PC-9 (cell line): ENCODE measurements at regions not wholly inside any gene's neighbourhood (a gene's known extent, or its start where the extent isn't known, plus 50 kb on each side); places are given as distances from the start of the nearest gene placed in this dataset.

Experiments used
- BruUV-seq: library from RNA; stranded (reverse); fragments of 400-500 nt; replicated peaks from 2 replicates; lab custom pipeline; 2021; lab: Mats Ljungman, UMichigan
- CTCF ChIA-PET: fragments of 300-600 bp; sonication (Branson Sonifier 250); formaldehyde crosslinking; loops from one replicate; lab custom pipeline; 2022; ENCODE audit warnings: antibody characterized with exemption; lab: Charles Lee
- POLR2A ChIA-PET: fragments of 300-600 bp; sonication (Branson Sonifier 250); formaldehyde crosslinking; loops from one replicate; lab custom pipeline; 2022; ENCODE audit warnings: antibody characterized with exemption; ENCODE audit not compliant: unreplicated experiment; lab: Charles Lee
- DNase-seq, 2 experiments: peaks; one replicate each; pipeline versions ENCODE4 v3.0.0 to v3.0.0-alpha.2; 2015 to 2022; ENCODE audit warnings: mixed read lengths in 1 of 2
- H2AFZ ChIP-seq: fragments of 200-600 bp; sonication (generic); 2 replicates; pipeline ENCODE4 v1.8.1; 2017; ENCODE audit warnings: antibody characterized with exemption
- H3F3A ChIP-seq: fragments of 200-600 bp; sonication (generic); 2 replicates; pipeline ENCODE4 v1.8.1; 2017; ENCODE audit warnings: antibody characterized with exemption, mild to moderate bottlenecking, low read depth; ENCODE audit not compliant: insufficient read depth
- H3K27ac ChIP-seq: fragments of 200-600 bp; sonication (generic); 2 replicates; pipeline ENCODE4 v1.6.1; 2016; ENCODE audit warnings: mixed run types
- H3K27me3 ChIP-seq: fragments of 200-600 bp; sonication (generic); 2 replicates; pipeline ENCODE4 v1.6.1; 2016; ENCODE audit warnings: low read depth, mixed run types; ENCODE audit not compliant: insufficient read depth
- H3K36me3 ChIP-seq: fragments of 200-600 bp; sonication (generic); 2 replicates; pipeline ENCODE4 v1.6.1; 2016; ENCODE audit warnings: low read depth, mixed run types
- H3K4me1 ChIP-seq: fragments of 200-600 bp; sonication (generic); replicated peaks from 2 replicates; pipeline ENCODE4 v1.6.1; 2016; ENCODE audit warnings: mixed run types; ENCODE audit not compliant: insufficient read depth
- H3K4me2 ChIP-seq: fragments of 200-600 bp; sonication (generic); 2 replicates; pipeline ENCODE4 v1.6.1; 2017; ENCODE audit warnings: mixed run types
- H3K4me3 ChIP-seq: fragments of 200-600 bp; sonication (generic); 2 replicates; pipeline ENCODE4 v1.6.1; 2016; ENCODE audit warnings: mixed run types
- H3K79me2 ChIP-seq: fragments of 200-600 bp; sonication (generic); 2 replicates; pipeline ENCODE4 v1.6.1; 2017; ENCODE audit warnings: low read depth, mixed run types
- H3K9me2 ChIP-seq: fragments of 200-600 bp; sonication (generic); 2 replicates; pipeline ENCODE4 v1.8.1; 2017; ENCODE audit warnings: mild to moderate bottlenecking; ENCODE audit not compliant: insufficient read depth
- H3K9me3 ChIP-seq: fragments of 200-600 bp; sonication (generic); 2 replicates; pipeline ENCODE4 v1.8.1; 2016; ENCODE audit warnings: low read depth; ENCODE audit not compliant: insufficient read depth
- H4K20me1 ChIP-seq: fragments of 200-600 bp; sonication (generic); 2 replicates; pipeline ENCODE4 v1.8.1; 2017; ENCODE audit not compliant: insufficient read depth
- CTCF ChIP-seq: fragments of 200-600 bp; sonication (generic); conservative IDR thresholded peaks from 2 replicates; pipeline ENCODE4 v1.6.1; 2017; ENCODE audit warnings: mixed run types, antibody characterized with exemption, mild to moderate bottlenecking, moderate library complexity
- EZH2 ChIP-seq: fragments of 200-600 bp; sonication (generic); IDR thresholded peaks from 2 replicates; pipeline ENCODE4 v1.8.0; 2017; ENCODE audit warnings: antibody characterized with exemption, low read depth
- intact Hi-C: fragments of 100-400 bp; cut with micrococcal nuclease; formaldehyde crosslinking; loops from one replicate; pipeline ENCODE4 v1.10.0; 2022; ENCODE audit not compliant: unreplicated experiment

- no peak for DNase-seq
- Histone ChIP-seq H3K4me3 (no peak overlapping the region), H3K4me1 (0 out of 2 replicates have a peak, but pooled peaks cover 7% of the 10 kb centered on the region), H3K9me3 (no peaks in the 10 kb centered on the region), H3K36me3 (no peaks in the 10 kb centered on the region), H2AFZ (no peak overlapping the region), H3K27ac (no peak overlapping the region), H4K20me1 (no peaks in the 10 kb centered on the region), H3K27me3 (no peaks in the 10 kb centered on the region), H3K9me2 (peaks cover 4% of the 10 kb centered on the region; the same call in 1 of the 2 replicates), H3F3A (no peaks in the 10 kb centered on the region), H3K4me2 (no peak overlapping the region), H3K79me2 (no peaks in the 10 kb centered on the region)
- intact Hi-C loops, result no loop called here
- no TSS peak for BruUV-seq
- CTCF ChIA-PET, result no interaction called here
- POLR2A ChIA-PET, result no interaction called here
- TF ChIP-seq CTCF, result no peak
- TF ChIP-seq EZH2, result no peak
These were observed 349.7 kb downstream of the EMP1 start for GRCh38 chr12:13546231-13546630.

GRCh38 chr12:13539051-13539450 lies 342.5 kb downstream of the EMP1 start:
- ChIA-PET POLR2A (no interaction called here), CTCF (no interaction called here)
- Histone ChIP-seq H3F3A (no peaks in the 10 kb centered on the region), H3K9me2 (no peaks in the 10 kb centered on the region), H3K36me3 (no peaks in the 10 kb centered on the region), H3K9me3 (no peaks in the 10 kb centered on the region), H3K4me3 (no peak overlapping the region), H3K27ac (no peak overlapping the region), H3K27me3 (no peaks in the 10 kb centered on the region), H3K79me2 (no peaks in the 10 kb centered on the region), H3K4me1 (0 out of 2 replicates have a peak, but pooled peaks cover 7% of the 10 kb centered on the region), H2AFZ (no peak overlapping the region), H3K4me2 (no peak overlapping the region), H4K20me1 (no peaks in the 10 kb centered on the region)
- TF ChIP-seq CTCF (no peak), EZH2 (no peak)
- BruUV-seq, result no TSS peak
- DNase-seq, result no peak
- intact Hi-C loops, result loop anchor here (5.0 kb wide), 1 partner anchor 282 kb away; no protein-coding TSS in a partner anchor

GRCh38 chr12:13538136-13538535 lies 341.6 kb downstream of the EMP1 start:
- no peak overlapping the region for H3K27ac ChIP-seq
- no peak for DNase-seq
- CTCF ChIA-PET, result no interaction called here

More at GRCh38 chr12:13538136-13538535, 341.6 kb downstream of the EMP1 start:
- POLR2A ChIA-PET, result no interaction called here
- H3K4me3 ChIP-seq, result no peak overlapping the region
- no peaks in the 10 kb centered on the region for H3K36me3 ChIP-seq
- no peak overlapping the region for H2AFZ ChIP-seq
- no peaks in the 10 kb centered on the region for H3K9me2 ChIP-seq
- H3F3A ChIP-seq, result no peaks in the 10 kb centered on the region
- no peaks in the 10 kb centered on the region for H3K27me3 ChIP-seq
- no peaks in the 10 kb centered on the region for H3K9me3 ChIP-seq
- 0 out of 2 replicates have a peak, but pooled peaks cover 2% of the 10 kb centered on the region for H3K4me1 ChIP-seq
- intact Hi-C loops, result loop anchor here (5.0 kb wide), 1 partner anchor 281 kb away; no protein-coding TSS in a partner anchor
- TF ChIP-seq EZH2, result no peak
- TF ChIP-seq CTCF, result no peak
- H3K79me2 ChIP-seq, result no peaks in the 10 kb centered on the region
- no peak overlapping the region for H3K4me2 ChIP-seq
- no TSS peak for BruUV-seq
- H4K20me1 ChIP-seq, result no peaks in the 10 kb centered on the region
